ENCODE measurements at regions not wholly inside any gene's neighbourhood (a gene's known extent, or its start where the extent isn't known, plus 50 kb on each side); places are given as distances from the start of the nearest gene placed in this dataset.

- TF ChIP-seq CTCF (IDR thresholded peaks at IDR 0.05) (no peak), EP300 (IDR thresholded peaks at IDR 0.05) (no peak), POLR2A (IDR thresholded peaks at IDR 0.05) (no peak)
Measured at GRCh38 chr15:47548986-47549385, 168.3 kb upstream of the SEMA6D start.

GRCh38 chr15:47551079-47551478, 166.2 kb upstream of the SEMA6D start:
- Histone ChIP-seq H3K36me3 (no peaks in the 10 kb centered on the region), H3K9me3 (no peaks in the 10 kb centered on the region), H3K27ac (no peak overlapping the region), H3K4me1 (ENCODE audit: insufficient read depth) (no peaks in the 10 kb centered on the region), H3K27me3 (no peaks in the 10 kb centered on the region), H3K4me3 (no peak overlapping the region)
- DNase-seq, result no peak
- no peak for TF ChIP-seq EP300 (IDR thresholded peaks at IDR 0.05)
- no peak for TF ChIP-seq CTCF (IDR thresholded peaks at IDR 0.05)
- TF ChIP-seq POLR2A (IDR thresholded peaks at IDR 0.05), result no peak
- 100% methylated on average over 1 of the region's 1 CpG for WGBS, 3 donors
- intact Hi-C loops (cut with DNase I), result no loop called here

More at GRCh38 chr15:47548986-47549385, 168.3 kb upstream of the SEMA6D start:
- H3K27me3 ChIP-seq, result no peaks in the 10 kb centered on the region
- H3K27ac ChIP-seq, result no peak overlapping the region
- no peak for DNase-seq
- no peak overlapping the region for H3K4me3 ChIP-seq
- H3K36me3 ChIP-seq, result no peaks in the 10 kb centered on the region
- no peaks in the 10 kb centered on the region for H3K4me1 ChIP-seq (ENCODE audit: insufficient read depth)
- 78 to 91% (median 90%) methylated on average over 3 of the region's 3 CpGs for WGBS, 3 donors
- intact Hi-C loops (cut with DNase I), result no loop called here
- no peaks in the 10 kb centered on the region for H3K9me3 ChIP-seq

GRCh38 chr15:47551546-47551945, 165.8 kb upstream of the SEMA6D start:
- WGBS, 3 donors, result 91 to 93% (median 92%) methylated on average over 2 of the region's 2 CpGs
- no peaks in the 10 kb centered on the region for H3K9me3 ChIP-seq
- no peak for TF ChIP-seq POLR2A (IDR thresholded peaks at IDR 0.05)
- no peak for TF ChIP-seq EP300 (IDR thresholded peaks at IDR 0.05)
- TF ChIP-seq CTCF (IDR thresholded peaks at IDR 0.05), result no peak

GRCh38 chr15:47552978-47553608, 164.2 kb upstream of the SEMA6D start:
- Histone ChIP-seq H3K4me3 (no peak overlapping the region), H3K36me3 (no peaks in the 10 kb centered on the region), H3K9me3 (no peaks in the 10 kb centered on the region), H3K27ac (no peak overlapping the region), H3K27me3 (no peaks in the 10 kb centered on the region), H3K4me1 (ENCODE audit: insufficient read depth) (no peaks in the 10 kb centered on the region)
- intact Hi-C loops (cut with DNase I), result no loop called here
- WGBS, 3 donors, result 92% methylated on average over 10 of the region's 10 CpGs
- no peak for DNase-seq
- TF ChIP-seq EP300 (IDR thresholded peaks at IDR 0.05), result no peak
- TF ChIP-seq POLR2A (IDR thresholded peaks at IDR 0.05), result no peak
- TF ChIP-seq CTCF (IDR thresholded peaks at IDR 0.05), result no peak

More at GRCh38 chr15:47551546-47551945, 165.8 kb upstream of the SEMA6D start:
- Histone ChIP-seq H3K27ac (no peak overlapping the region), H3K36me3 (no peaks in the 10 kb centered on the region), H3K4me1 (ENCODE audit: insufficient read depth) (no peaks in the 10 kb centered on the region), H3K4me3 (no peak overlapping the region), H3K27me3 (no peaks in the 10 kb centered on the region)
- intact Hi-C loops (cut with DNase I), result no loop called here
- no peak for DNase-seq
